ENCODE measurements at regions not wholly inside any gene's neighbourhood (a gene's known extent, or its start where the extent isn't known, plus 50 kb on each side); places are given as distances from the start of the nearest gene placed in this dataset.

DNA sequence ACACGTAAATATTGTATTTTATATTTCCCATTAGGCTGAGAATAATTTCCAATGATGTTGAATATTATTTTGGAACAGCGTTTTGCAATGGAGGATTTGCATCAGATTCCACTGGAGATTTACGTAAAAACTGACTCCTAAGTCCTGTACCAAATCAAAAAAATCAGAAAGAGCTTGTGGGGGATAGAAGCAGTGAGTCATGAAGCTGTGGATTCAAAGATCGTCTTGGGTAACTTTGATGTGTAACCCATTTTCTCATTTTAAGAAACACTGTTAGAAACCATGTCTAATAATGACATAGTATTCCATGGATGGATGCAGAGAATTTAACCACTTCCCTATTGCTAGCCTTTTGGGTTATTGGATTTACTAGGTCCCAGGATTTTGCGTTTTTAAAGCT, 158.6 kb downstream of the INHBA start:
- WGBS, 5 donors: 77 to 86% (median 83%) methylated on average over 5 of the region's 5 CpGs
- no peak for DNase-seq

DNA sequence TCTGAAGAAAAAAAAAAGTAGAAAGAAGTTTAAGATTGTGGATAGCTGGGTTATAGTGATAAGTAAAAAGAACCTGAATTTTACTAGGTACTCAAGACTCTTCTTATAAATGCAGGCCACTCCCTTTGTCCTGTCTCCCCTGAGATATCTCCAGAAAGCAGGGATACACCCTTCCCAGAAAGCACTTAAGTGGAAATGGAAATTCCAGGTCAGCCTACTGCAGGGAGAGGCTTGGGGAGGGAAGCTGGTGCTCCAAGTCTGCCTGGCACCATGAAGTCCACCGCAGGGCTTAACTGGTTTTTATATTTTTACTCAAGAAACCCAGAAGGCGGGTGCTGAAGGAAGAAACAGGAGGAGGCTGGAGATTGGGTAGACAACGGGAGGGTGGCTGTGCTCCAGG, 162.3 kb downstream of the INHBA start:
- intact Hi-C loops (cut with DNase I; ENCODE audit: low total_unique reads): no loop called here
- H3K9me3 ChIP-seq: no peaks in the 10 kb centered on the region
- H3K4me1 ChIP-seq: no peaks in the 10 kb centered on the region
- no peaks in the 10 kb centered on the region for H3K36me3 ChIP-seq
- no peaks in the 10 kb centered on the region for H3K27me3 ChIP-seq (replicated peaks in 1 of 7)
- WGBS, 5 donors: 84 to 93% (median 90%) methylated on average over 3 of the region's 3 CpGs
- DNase-seq: no peak
- TF ChIP-seq, protein P1, sequence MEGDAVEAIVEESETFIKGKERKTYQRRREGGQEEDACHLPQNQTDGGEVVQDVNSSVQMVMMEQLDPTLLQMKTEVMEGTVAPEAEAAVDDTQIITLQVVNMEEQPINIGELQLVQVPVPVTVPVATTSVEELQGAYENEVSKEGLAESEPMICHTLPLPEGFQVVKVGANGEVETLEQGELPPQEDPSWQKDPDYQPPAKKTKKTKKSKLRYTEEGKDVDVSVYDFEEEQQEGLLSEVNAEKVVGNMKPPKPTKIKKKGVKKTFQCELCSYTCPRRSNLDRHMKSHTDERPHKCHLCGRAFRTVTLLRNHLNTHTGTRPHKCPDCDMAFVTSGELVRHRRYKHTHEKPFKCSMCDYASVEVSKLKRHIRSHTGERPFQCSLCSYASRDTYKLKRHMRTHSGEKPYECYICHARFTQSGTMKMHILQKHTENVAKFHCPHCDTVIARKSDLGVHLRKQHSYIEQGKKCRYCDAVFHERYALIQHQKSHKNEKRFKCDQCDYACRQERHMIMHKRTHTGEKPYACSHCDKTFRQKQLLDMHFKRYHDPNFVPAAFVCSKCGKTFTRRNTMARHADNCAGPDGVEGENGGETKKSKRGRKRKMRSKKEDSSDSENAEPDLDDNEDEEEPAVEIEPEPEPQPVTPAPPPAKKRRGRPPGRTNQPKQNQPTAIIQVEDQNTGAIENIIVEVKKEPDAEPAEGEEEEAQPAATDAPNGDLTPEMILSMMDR (IDR thresholded peaks at IDR 0.05 in 8 of 11, conservative IDR thresholded peaks at IDR 0.05 in 3 of 11): no peak
- TF ChIP-seq POLR2AphosphoS5 (IDR thresholded peaks at IDR 0.05): no peak
- no peak overlapping the region for H3K4me3 ChIP-seq
- H3K27ac ChIP-seq: no peak overlapping the region

More for the DNA sequence above, 158.6 kb downstream of the INHBA start:
- intact Hi-C loops (cut with DNase I; ENCODE audit: low total_unique reads): no loop called here
- Histone ChIP-seq H3K27ac (no peak overlapping the region), H3K36me3 (no peaks in the 10 kb centered on the region), H3K9me3 (no peaks in the 10 kb centered on the region), H3K27me3 (replicated peaks in 1 of 7) (no peaks in the 10 kb centered on the region), H3K4me1 (no peaks in the 10 kb centered on the region), H3K4me3 (no peak overlapping the region)
- TF ChIP-seq, protein P1 (IDR thresholded peaks at IDR 0.05 in 8 of 11, conservative IDR thresholded peaks at IDR 0.05 in 3 of 11): no peak
- TF ChIP-seq POLR2A (IDR thresholded peaks at IDR 0.05) (no peak), POLR2AphosphoS5 (IDR thresholded peaks at IDR 0.05) (no peak)

DNA sequence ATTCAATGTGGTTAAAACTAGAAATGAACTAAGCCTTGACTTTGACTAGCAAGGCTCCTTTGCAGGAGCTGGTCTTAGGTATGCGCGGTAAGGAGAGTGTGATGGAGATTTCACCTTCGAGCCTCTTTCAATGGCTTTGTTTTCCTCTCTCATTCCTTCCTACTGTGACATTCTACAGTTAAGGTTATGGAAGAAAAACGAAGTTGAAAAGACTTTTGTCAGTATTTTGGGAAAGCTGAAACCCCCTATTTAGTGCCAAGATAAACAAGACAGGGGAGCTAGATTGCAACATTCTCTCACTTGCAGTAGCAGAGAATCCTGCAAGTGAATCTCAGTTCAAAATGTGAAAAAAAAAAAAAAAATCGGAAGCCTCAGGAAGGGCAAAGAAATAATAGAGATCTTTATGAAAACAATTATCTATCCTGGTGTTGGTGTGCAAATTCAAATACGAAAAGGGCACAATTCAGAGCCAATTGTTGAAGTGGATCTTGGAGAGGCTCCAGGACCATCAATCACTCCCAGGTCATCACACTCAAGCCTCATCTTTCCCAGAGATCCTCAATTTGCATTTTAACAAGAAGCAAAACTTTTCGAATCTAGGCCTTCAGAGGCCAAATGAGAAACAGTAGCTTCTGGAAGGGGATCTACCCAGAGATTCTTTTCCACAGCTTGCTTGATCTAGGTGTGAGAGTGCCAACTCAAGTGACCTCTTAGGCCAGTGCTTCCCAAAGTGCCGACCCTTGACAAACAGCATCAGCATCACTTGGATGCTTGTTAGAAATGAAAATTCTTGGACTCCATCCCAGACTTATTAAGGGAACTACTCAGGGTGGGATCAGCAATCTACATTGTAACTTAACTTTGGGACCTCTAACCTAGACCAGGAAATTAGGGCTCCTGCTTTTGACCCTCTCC, 163.8 kb downstream of the INHBA start:
- WGBS, 5 donors: 55 to 73% (median 70%) methylated on average over 8 of the region's 8 CpGs
- TF ChIP-seq POLR2A (IDR thresholded peaks at IDR 0.05) (no peak), POLR2AphosphoS5 (IDR thresholded peaks at IDR 0.05) (no peak)
- TF ChIP-seq, protein P1 (IDR thresholded peaks at IDR 0.05 in 8 of 11, conservative IDR thresholded peaks at IDR 0.05 in 3 of 11): no peak
- H3K4me3 ChIP-seq: no peak overlapping the region
- DNase-seq: no peak
- no peaks in the 10 kb centered on the region for H3K27me3 ChIP-seq (replicated peaks in 1 of 7)
- no peaks in the 10 kb centered on the region for H3K4me1 ChIP-seq
- no peaks in the 10 kb centered on the region for H3K9me3 ChIP-seq
- intact Hi-C loops (cut with DNase I; ENCODE audit: low total_unique reads): no loop called here
- no peaks in the 10 kb centered on the region for H3K36me3 ChIP-seq
- H3K27ac ChIP-seq: no peak overlapping the region

DNA sequence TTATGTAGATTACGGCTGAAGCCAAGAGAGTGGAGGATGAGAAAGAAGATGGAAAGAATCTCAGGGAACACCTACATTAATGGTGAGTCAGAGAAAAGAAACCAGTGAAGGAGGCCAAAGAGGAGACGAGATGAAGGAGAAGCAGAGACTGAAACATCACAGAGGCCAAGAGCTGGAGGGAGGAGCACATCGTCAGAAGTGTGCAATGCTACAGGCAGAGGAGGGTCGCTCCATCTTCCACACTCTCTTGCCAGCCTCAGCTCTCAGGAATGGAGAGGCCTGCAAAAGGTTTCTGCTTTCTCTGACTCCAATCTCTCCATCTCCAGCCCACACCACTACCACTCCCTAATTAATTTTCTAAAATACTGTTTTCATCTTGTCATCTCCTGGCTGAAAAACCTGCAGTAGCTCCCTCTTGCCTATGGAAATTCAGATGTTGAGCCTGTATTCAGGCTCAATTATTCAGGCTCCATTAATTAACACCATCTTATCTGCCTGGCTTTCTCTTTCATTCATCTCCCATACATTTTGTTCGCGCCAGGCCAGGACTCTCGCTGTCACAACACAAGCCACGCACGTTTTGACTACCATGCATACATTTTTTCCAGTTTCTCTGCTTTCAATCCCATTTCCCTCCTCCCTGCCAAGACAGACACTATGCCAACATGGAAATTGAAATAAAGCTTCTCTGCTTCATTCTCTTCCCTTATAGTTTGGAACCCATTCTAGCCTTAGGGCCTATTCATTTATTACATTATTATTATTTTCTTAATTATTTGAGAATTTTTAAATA, 165.8 kb downstream of the INHBA start:
- 86 to 92% (median 91%) methylated on average over 9 of the region's 9 CpGs for WGBS, 5 donors
- Histone ChIP-seq H3K9me3 (no peaks in the 10 kb centered on the region), H3K4me3 (no peak overlapping the region), H3K27ac (no peak overlapping the region), H3K36me3 (no peaks in the 10 kb centered on the region), H3K4me1 (no peaks in the 10 kb centered on the region), H3K27me3 (replicated peaks in 1 of 7) (no peaks in the 10 kb centered on the region)
- no peak for DNase-seq
- TF ChIP-seq, protein P1 (IDR thresholded peaks at IDR 0.05 in 8 of 11, conservative IDR thresholded peaks at IDR 0.05 in 3 of 11): no peak
- TF ChIP-seq POLR2AphosphoS5 (IDR thresholded peaks at IDR 0.05) (no peak), POLR2A (IDR thresholded peaks at IDR 0.05) (no peak)
- intact Hi-C loops (cut with DNase I; ENCODE audit: low total_unique reads): no loop called here
